ENCODE measurements at regions not wholly inside any gene's neighbourhood (a gene's known extent, or its start where the extent isn't known, plus 50 kb on each side); places are given as distances from the start of the nearest gene placed in this dataset.

GRCh38 chr4:184879271-184879670, 53.5 kb upstream of the ACSL1 start:
- no peak for DNase-seq

GRCh38 chr4:184882276-184882675, 56.5 kb upstream of the ACSL1 start:
- no peak for DNase-seq

- no peak for DNase-seq
These were observed 57.3 kb upstream of the ACSL1 start for GRCh38 chr4:184883024-184883423.

DNA sequence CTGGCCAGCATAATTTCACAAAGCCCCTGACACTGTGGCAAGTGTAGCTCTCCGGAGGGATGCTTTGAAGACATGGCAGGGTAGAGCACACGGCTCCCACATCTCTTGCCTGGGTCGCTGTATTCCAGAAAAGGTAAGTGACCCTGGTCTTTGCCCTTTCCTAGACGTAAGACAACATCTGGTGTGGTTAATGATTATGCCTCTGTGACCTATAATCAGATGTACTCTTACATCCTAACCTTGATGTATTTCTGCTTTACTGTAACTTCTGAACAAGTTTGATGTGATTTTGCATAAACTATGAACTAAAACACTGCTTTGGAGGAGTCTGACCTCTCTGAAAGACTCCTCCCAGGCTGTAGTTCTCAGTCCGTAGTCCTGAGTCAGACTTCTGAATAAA, 59.1 kb upstream of the ACSL1 start:
- DNase-seq: no peak

DNA sequence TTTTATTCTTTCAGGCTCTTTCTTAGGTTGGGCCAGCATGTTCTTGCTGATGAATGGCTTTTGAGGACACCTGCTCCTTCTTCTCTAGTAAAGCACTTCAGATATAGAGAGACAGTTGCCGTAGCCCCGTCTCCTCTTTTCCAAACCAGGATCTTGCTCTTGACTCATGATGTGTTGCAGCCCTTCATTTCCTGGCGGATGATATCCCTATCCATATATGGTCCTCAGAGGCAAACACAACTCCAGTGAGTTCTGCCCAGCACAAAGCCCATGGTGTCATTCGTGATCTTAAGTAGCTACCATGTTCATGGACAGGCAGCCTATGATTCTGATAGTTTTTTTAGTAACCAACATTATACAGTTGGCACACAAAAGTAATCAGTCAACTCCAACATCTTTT, 59.8 kb upstream of the ACSL1 start:
- no peak for DNase-seq

DNA sequence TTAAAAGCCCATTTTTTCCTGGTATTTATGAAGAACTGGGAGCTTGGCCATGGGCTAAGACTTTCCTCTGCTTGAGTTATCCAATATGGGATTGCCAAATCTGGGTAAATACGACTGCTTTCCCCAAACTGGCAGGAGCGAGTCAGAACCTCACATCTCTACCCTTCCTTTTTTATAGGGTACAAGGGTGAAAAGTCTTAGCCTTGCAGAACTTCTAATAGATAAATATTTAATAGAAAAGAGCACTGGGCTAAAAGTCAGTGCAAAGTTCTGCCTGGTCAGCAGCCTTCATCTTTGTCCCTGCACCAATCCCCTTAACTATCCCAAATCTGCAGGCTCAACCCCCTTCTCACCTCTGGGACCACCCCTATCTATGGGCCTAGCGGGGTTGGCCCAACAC, 61.6 kb upstream of the ACSL1 start:
- DNase-seq: no peak

DNA sequence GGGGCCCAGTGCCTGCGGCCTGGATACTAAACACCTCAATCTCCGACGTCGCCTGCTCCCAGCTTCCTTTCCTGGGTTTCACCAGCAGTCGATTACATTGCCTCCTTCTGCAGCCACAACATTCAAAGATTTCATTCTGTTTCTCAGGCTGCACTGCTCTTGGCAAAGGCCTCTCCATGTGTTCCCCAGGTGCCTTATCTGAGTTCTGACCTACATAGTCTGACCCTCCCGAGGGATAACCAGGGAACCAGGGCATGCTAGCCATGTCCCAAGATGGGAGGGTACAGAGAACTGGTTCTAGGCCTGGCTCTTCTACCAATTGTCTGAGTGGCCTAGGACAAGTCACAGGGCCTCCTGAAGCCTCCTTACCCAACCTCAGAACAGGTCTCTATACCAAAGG, 62.2 kb upstream of the ACSL1 start:
- no peak for DNase-seq

- no peak for DNase-seq
These were observed 64.0 kb upstream of the ACSL1 start for GRCh38 chr4:184889666-184890335.

GRCh38 chr4:184890499-184890898, 64.7 kb upstream of the ACSL1 start:
- no peak for DNase-seq

DNA sequence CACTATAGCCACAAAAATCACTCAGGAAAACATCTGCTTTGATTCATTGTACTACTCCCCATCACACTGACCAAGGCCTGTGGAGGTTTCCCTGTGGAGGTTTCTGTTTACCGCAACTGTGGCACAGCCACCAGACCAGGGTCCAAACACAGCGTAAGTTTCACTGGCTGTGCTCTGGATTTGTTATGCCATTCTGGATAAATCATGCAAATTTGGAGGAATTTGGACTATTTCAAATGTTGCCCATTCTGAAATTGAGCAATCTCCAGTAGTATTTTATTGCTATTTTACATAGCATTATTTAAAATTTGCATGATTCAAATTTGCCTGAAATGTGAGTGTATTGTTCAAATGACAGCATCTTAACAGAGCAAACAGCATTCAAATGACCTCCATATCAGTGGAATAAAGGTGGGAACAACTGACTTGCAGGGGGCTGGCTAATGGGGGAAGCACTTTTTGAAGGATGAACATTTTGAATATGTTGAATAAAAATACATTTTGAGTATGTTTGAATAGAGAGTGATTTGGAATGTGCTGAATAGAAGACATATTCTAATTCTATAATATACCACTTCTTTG, 66.1 kb upstream of the ACSL1 start:
- no peak for DNase-seq

GRCh38 chr4:184892999-184893398, 67.2 kb upstream of the ACSL1 start:
- no peak for DNase-seq

DNA sequence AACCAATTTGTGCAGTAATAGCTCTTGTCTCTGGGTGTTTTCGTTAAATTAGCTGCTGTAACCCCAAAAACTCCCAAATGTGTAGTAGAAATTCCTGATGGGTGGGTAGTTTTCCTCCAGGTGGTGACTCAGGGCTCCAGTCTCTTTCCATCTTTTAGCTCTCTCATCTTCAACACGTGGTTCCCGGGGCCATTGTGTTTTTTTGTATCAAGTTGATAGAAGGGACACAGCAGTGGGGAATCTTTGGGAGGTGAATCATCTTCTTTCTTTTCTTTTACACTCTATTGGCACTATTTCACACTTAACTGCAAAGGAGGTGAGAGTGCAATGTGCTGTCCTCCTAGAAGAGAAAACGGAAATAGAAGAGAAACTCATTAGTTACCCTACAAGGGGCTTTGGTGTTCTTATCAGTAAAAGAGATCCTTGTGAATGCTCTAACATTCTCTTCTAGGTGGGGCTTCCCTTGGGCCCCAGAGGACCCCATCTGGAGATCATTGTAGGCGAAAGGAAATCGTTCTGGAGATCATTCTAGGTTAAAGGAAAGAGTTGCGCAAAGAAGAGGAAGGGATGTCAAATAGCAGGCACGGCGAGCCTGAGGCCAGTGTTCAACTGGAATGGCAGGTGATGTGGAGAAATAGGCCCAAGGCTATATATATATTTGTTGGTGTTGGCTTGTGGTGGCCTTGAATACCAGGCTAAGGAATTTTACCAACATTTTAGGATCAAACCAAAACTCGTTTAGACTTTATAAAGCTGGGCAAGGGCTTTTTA, 68.2 kb upstream of the ACSL1 start:
- DNase-seq: no peak

GRCh38 chr4:184895012-184895695, 69.4 kb upstream of the ACSL1 start:
- DNase-seq: no peak

- DNase-seq: no peak
These were observed 71.3 kb upstream of the ACSL1 start for GRCh38 chr4:184896868-184897715.

DNA sequence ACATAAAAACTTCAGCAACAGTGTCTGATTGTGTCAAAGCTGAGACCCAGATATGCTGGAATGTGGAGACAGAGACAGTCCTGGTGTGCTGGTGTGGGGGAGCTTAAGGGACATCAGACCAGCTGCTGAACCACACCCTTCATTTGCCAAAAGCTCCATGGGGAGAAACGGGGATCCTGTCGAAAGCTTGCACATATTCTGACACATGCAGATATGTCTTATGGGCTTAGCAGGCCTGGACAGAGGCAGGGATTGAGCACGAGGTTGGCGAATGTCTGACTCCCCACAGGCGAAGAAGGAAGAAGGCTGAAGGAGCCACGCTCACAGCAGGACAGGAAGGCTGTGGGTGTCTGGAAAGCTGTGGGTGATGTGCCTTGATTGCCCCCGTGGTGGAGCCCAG, 72.1 kb upstream of the ACSL1 start:
- DNase-seq: no peak

GRCh38 chr4:184898793-184899192, 73.0 kb upstream of the ACSL1 start:
- no peak for DNase-seq

DNA sequence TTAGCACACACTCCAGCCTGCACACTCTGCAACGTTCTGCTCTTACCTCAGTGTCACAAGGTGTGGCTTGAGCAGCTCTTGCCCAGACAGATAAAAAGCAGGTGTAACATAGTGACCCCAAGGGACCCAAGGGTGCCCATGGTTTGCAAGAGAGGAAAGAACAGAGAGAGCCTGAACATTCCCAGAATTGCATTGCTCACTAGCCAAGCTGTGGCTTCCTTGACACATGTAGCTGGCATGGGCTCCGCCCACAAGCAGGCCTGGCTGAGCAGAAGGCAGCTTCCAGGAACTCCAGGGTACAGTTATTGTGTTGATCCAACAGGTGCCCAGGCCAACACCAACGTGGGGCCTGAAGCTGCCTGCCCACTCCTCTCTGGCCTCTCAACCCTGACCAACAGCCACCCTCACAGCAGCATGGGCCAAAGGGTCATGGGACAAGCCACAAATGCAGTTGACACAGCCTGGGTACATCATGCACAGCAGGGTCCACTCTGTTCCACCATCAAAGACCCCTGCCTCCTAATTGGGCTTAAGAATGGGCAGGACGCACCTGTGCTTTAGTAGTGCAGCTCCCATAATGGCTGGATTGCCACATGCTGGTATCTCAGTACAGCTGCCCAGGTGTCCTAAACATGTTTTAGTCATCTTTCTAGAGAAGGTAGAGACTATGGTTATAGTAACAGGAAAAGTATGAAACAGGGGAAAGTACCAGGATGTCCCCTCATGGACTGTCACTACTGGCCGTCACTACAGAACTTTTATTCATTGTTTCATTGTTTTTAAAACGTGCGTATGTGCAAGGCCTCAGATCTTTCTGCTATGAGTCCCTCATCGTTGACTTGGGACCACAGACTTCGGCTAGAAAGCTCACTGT, 73.7 kb upstream of the ACSL1 start:
- DNase-seq: no peak

DNA sequence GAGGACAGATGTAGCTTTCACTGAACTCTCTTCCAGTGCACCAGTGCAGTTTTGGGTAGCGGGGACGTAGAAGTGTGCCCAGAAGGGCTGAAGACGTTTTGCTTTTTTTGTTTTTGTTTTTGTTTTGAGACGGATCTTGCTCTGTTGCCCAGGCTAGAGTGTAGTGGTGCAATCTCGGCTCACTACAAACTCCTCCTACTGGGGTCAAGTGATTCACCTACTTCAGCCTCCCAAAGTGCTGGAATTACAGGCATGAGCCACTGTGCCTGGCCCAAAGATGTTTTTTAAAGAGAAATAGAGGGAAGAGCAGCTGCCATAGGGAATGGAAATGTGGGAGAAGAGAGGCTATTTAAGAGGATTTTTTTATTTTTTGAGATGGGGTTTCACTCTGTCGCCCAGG, 74.4 kb upstream of the ACSL1 start:
- DNase-seq: no peak

DNA sequence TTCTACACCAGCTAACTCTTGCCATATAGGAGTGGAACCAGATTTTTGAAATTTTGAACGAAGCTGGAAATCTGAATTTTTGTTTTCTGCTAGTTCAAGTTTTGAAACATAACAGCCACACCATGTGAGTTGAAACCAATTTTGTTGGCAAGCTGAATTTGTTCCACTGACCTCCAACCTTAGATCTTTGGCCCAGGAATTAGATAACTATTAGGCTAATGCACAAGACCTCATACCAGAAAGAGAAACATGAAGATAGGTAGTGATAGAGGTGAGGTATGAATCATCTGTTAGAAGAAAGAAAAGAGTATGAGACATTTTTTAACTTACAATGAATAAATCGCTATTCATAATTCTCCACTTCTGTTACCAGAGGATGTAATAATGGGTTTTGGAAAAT, 76.8 kb upstream of the ACSL1 start:
- DNase-seq: no peak

- no peak for DNase-seq
These were observed 80.8 kb upstream of the ACSL1 start for GRCh38 chr4:184906480-184907097.

DNA sequence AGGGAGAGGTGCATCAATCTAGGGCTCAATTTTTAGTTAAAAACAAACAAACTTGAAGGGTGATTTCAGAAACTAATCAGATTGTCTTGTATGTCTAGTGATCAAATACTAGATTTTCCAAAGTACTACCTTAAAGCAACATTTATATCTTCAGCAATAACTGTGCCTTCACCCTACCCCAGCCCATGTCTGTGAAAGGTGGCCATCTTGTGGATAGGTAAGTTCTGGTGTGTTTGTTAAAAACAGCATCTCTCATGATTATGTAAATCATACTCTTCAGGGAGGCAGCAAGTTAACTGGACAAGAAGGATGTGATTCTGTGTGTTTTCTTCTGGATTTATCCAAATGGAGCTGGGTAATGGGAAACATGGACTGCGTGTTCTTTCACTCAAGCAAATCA, 81.4 kb upstream of the ACSL1 start:
- DNase-seq: no peak
